Adipocyte (in vitro differentiated cells): ENCODE measurements at regions not wholly inside any gene's neighbourhood (a gene's known extent, or its start where the extent isn't known, plus 50 kb on each side); places are given as distances from the start of the nearest gene placed in this dataset.
A peak's percentile ranks its signal among the peaks of the same experiment; 100 is the strongest.

Experiments
- DNase-seq: peaks from one replicate; pipeline ENCODE4 v3.0.0-alpha.2; 2015; ENCODE audit warnings: low read depth
- H3K27me3 ChIP-seq: replicated peaks from 2 replicates; pipeline ENCODE4 v1.7.0; 2013; ENCODE audit warnings: mild to moderate bottlenecking, low read length, moderate library complexity; ENCODE audit not compliant: control insufficient read depth, insufficient read depth
- H3K36me3 ChIP-seq: 2 replicates; pipeline ENCODE4 v1.7.0; 2013; ENCODE audit warnings: low read length, mild to moderate bottlenecking, moderate library complexity; ENCODE audit not compliant: control insufficient read depth, insufficient read depth, severe bottlenecking
- H3K4me1 ChIP-seq: 2 replicates; pipeline ENCODE4 v1.7.0; 2013; ENCODE audit warnings: mild to moderate bottlenecking, low read length, moderate library complexity; ENCODE audit not compliant: control insufficient read depth, insufficient read depth
- H3K4me3 ChIP-seq: 2 replicates; pipeline ENCODE4 v1.7.0; 2013; ENCODE audit warnings: mild to moderate bottlenecking, low read length, moderate library complexity
- H3K9ac ChIP-seq: 2 replicates; pipeline ENCODE4 v1.7.0; 2013; ENCODE audit warnings: mild to moderate bottlenecking, low read length, moderate library complexity
- H3K9me3 ChIP-seq: 2 replicates; pipeline ENCODE4 v1.7.0; 2013; ENCODE audit warnings: mild to moderate bottlenecking, low read length, moderate library complexity; ENCODE audit not compliant: control insufficient read depth

- no peak overlapping the region for H3K9ac ChIP-seq
- no peaks in the 10 kb centered on the region for H3K36me3 ChIP-seq
- H3K9me3 ChIP-seq, result no peaks in the 10 kb centered on the region
- H3K27me3 ChIP-seq, result peaks cover 5% of the 10 kb centered on the region
- no peak overlapping the region for H3K4me3 ChIP-seq
- DNase-seq, result peak; percentile 17
- no peaks in the 10 kb centered on the region for H3K4me1 ChIP-seq
Observed at GRCh38 chr17:34499576-34499975, 79.8 kb upstream of the TMEM132E start.

- no peak overlapping the region for H3K9ac ChIP-seq
- H3K36me3 ChIP-seq, result no peaks in the 10 kb centered on the region
- no peaks in the 10 kb centered on the region for H3K4me1 ChIP-seq
- peaks cover 9% of the 10 kb centered on the region for H3K27me3 ChIP-seq
- H3K4me3 ChIP-seq, result no peak overlapping the region
- H3K9me3 ChIP-seq, result no peaks in the 10 kb centered on the region
- DNase-seq, result no peak
Observed at GRCh38 chr17:34493917-34494316, 85.5 kb upstream of the TMEM132E start.

- no peak overlapping the region for H3K9ac ChIP-seq
Observed at GRCh38 chr17:34487626-34488025, 91.8 kb upstream of the TMEM132E start.

GRCh38 chr17:34486761-34487160, 92.6 kb upstream of the TMEM132E start:
- Histone ChIP-seq H3K27me3 (peaks cover 44% of the 10 kb centered on the region), H3K9me3 (no peaks in the 10 kb centered on the region), H3K4me1 (no peaks in the 10 kb centered on the region), H3K36me3 (no peaks in the 10 kb centered on the region), H3K4me3 (no peak overlapping the region), H3K9ac (no peak overlapping the region)
- DNase-seq, result no peak

More at GRCh38 chr17:34487626-34488025, 91.8 kb upstream of the TMEM132E start:
- H3K27me3 ChIP-seq, result peaks cover 44% of the 10 kb centered on the region
- DNase-seq, result no peak
- no peaks in the 10 kb centered on the region for H3K9me3 ChIP-seq
- H3K4me3 ChIP-seq, result no peak overlapping the region
- no peaks in the 10 kb centered on the region for H3K4me1 ChIP-seq
- no peaks in the 10 kb centered on the region for H3K36me3 ChIP-seq

- no peaks in the 10 kb centered on the region for H3K36me3 ChIP-seq
- H3K4me1 ChIP-seq, result no peaks in the 10 kb centered on the region
- no peak overlapping the region for H3K9ac ChIP-seq
- DNase-seq, result no peak
- H3K27me3 ChIP-seq, result peaks cover 44% of the 10 kb centered on the region
- H3K4me3 ChIP-seq, result no peak overlapping the region
- no peaks in the 10 kb centered on the region for H3K9me3 ChIP-seq
Observed at GRCh38 chr17:34485999-34486398, 93.4 kb upstream of the TMEM132E start.

- no peaks in the 10 kb centered on the region for H3K36me3 ChIP-seq
- H3K9me3 ChIP-seq, result no peaks in the 10 kb centered on the region
Observed at GRCh38 chr17:34484193-34484733, 95.1 kb upstream of the TMEM132E start.

GRCh38 chr17:34482730-34483129, 96.7 kb upstream of the TMEM132E start:
- H3K4me3 ChIP-seq, result no peak overlapping the region
- H3K36me3 ChIP-seq, result no peaks in the 10 kb centered on the region
- no peak overlapping the region for H3K9ac ChIP-seq
- DNase-seq, result no peak
- no peaks in the 10 kb centered on the region for H3K4me1 ChIP-seq
- no peaks in the 10 kb centered on the region for H3K9me3 ChIP-seq
- H3K27me3 ChIP-seq, result peaks cover 24% of the 10 kb centered on the region

More at GRCh38 chr17:34484193-34484733, 95.1 kb upstream of the TMEM132E start:
- H3K9ac ChIP-seq, result no peak overlapping the region
- H3K4me1 ChIP-seq, result no peaks in the 10 kb centered on the region
- peaks cover 39% of the 10 kb centered on the region for H3K27me3 ChIP-seq
- H3K4me3 ChIP-seq, result no peak overlapping the region
- no peak for DNase-seq

- no peak overlapping the region for H3K9ac ChIP-seq
- no peak overlapping the region for H3K4me3 ChIP-seq
- DNase-seq, result no peak
- no peaks in the 10 kb centered on the region for H3K36me3 ChIP-seq
- peaks cover 19% of the 10 kb centered on the region for H3K27me3 ChIP-seq
- H3K4me1 ChIP-seq, result no peaks in the 10 kb centered on the region
- no peaks in the 10 kb centered on the region for H3K9me3 ChIP-seq
Observed at GRCh38 chr17:34481779-34482178, 97.6 kb upstream of the TMEM132E start.

GRCh38 chr17:34479371-34479770, 100.0 kb upstream of the TMEM132E start:
- Histone ChIP-seq H3K4me1 (no peaks in the 10 kb centered on the region), H3K36me3 (no peaks in the 10 kb centered on the region), H3K27me3 (peaks cover 15% of the 10 kb centered on the region), H3K9me3 (no peaks in the 10 kb centered on the region), H3K9ac (no peak overlapping the region), H3K4me3 (no peak overlapping the region)
- no peak for DNase-seq

- no peak overlapping the region for H3K4me3 ChIP-seq
- DNase-seq, result no peak
- H3K4me1 ChIP-seq, result no peaks in the 10 kb centered on the region
- H3K9ac ChIP-seq, result no peak overlapping the region
- no peaks in the 10 kb centered on the region for H3K9me3 ChIP-seq
- H3K36me3 ChIP-seq, result no peaks in the 10 kb centered on the region
- peaks cover 13% of the 10 kb centered on the region for H3K27me3 ChIP-seq
Observed at GRCh38 chr17:34478244-34478643, 101.1 kb upstream of the TMEM132E start.

GRCh38 chr17:34475296-34475695, 104.1 kb upstream of the TMEM132E start:
- H3K4me1 ChIP-seq, result no peaks in the 10 kb centered on the region
- peaks cover 10% of the 10 kb centered on the region for H3K27me3 ChIP-seq
- H3K4me3 ChIP-seq, result no peak overlapping the region
- DNase-seq, result no peak
- no peaks in the 10 kb centered on the region for H3K9me3 ChIP-seq
- no peaks in the 10 kb centered on the region for H3K36me3 ChIP-seq
- no peak overlapping the region for H3K9ac ChIP-seq

- no peak for DNase-seq
- H3K4me1 ChIP-seq, result no peaks in the 10 kb centered on the region
- H3K4me3 ChIP-seq, result no peak overlapping the region
- H3K27me3 ChIP-seq, result peaks cover 10% of the 10 kb centered on the region
- no peaks in the 10 kb centered on the region for H3K36me3 ChIP-seq
- H3K9me3 ChIP-seq, result no peaks in the 10 kb centered on the region
- no peak overlapping the region for H3K9ac ChIP-seq
Observed at GRCh38 chr17:34474706-34475105, 104.7 kb upstream of the TMEM132E start.
